GM21360 (cell line): ENCODE measurements at regions not wholly inside any gene's neighbourhood (a gene's known extent, or its start where the extent isn't known, plus 50 kb on each side); places are given as distances from the start of the nearest gene placed in this dataset.
"Not testable (repeated sequence)": the region's sequence is repeated elsewhere in the genome, so short reads cannot be mapped to it uniquely, and the experiment has no call there.

Experiments
- ATAC-seq: cut with Tn5 transposase; IDR thresholded peaks from one replicate; pipeline ENCODE4 v1.9.1; 2021; ENCODE audit warnings: mild to moderate bottlenecking, moderate library complexity; ENCODE audit not compliant: unreplicated experiment

GRCh38 chr7:8809320-8809719, 375.9 kb downstream of the NXPH1 start:
- no peak for ATAC-seq

- ATAC-seq, result no peak
Observed at GRCh38 chr7:8817448-8818036, 384.1 kb downstream of the NXPH1 start.

GRCh38 chr7:8818406-8818805, 385.0 kb downstream of the NXPH1 start:
- no peak for ATAC-seq

- ATAC-seq, result no peak
Observed at GRCh38 chr7:8822595-8822994, 389.2 kb downstream of the NXPH1 start.

- ATAC-seq, result no peak
Observed at GRCh38 chr7:8823486-8823885, 390.1 kb downstream of the NXPH1 start.

GRCh38 chr7:8827329-8827728, 393.9 kb downstream of the NXPH1 start:
- no peak for ATAC-seq

- no peak for ATAC-seq
Observed at GRCh38 chr7:8829100-8829499, 395.7 kb downstream of the NXPH1 start.

- ATAC-seq, result no peak
Observed at GRCh38 chr7:8831376-8831775, 398.0 kb downstream of the NXPH1 start.

GRCh38 chr7:8833355-8833754, 399.9 kb downstream of the NXPH1 start:
- no peak for ATAC-seq

- no peak for ATAC-seq
Observed at GRCh38 chr7:8841171-8841570, 407.8 kb downstream of the NXPH1 start.

- ATAC-seq, result no peak
Observed at GRCh38 chr7:8871716-8872115, 438.3 kb downstream of the NXPH1 start.

GRCh38 chr7:8881916-8882315, 448.5 kb downstream of the NXPH1 start:
- no peak for ATAC-seq

GRCh38 chr7:8885480-8886000, 452.1 kb downstream of the NXPH1 start:
- ATAC-seq, result no peak

- ATAC-seq, result not testable (repeated sequence)
Observed at GRCh38 chr7:8890346-8890745, 456.9 kb downstream of the NXPH1 start.

GRCh38 chr7:8893775-8894174, 460.4 kb downstream of the NXPH1 start:
- no peak for ATAC-seq

GRCh38 chr7:8906396-8907075, 473.1 kb downstream of the NXPH1 start:
- no peak for ATAC-seq

- ATAC-seq, result no peak
Observed at GRCh38 chr7:8908889-8909288, 475.5 kb downstream of the NXPH1 start.

- ATAC-seq, result no peak
Observed at GRCh38 chr7:8913682-8914081, 480.3 kb downstream of the NXPH1 start.

GRCh38 chr7:8921807-8922206, 488.4 kb downstream of the NXPH1 start:
- no peak for ATAC-seq

GRCh38 chr7:8922726-8923125, 489.3 kb downstream of the NXPH1 start:
- no peak for ATAC-seq

- no peak for ATAC-seq
Observed at GRCh38 chr7:8923164-8923806, 489.9 kb downstream of the NXPH1 start.
